HG02970 (cell line): ENCODE measurements at regions not wholly inside any gene's neighbourhood (a gene's known extent, or its start where the extent isn't known, plus 50 kb on each side); places are given as distances from the start of the nearest gene placed in this dataset.

ENCODE experiments used
- ATAC-seq: cut with Tn5 transposase; IDR thresholded peaks from one replicate; pipeline ENCODE4 v1.9.1; 2021; ENCODE audit warnings: mild to moderate bottlenecking, moderate library complexity, moderate number of reproducible peaks; ENCODE audit not compliant: unreplicated experiment, low FRiP score

DNA sequence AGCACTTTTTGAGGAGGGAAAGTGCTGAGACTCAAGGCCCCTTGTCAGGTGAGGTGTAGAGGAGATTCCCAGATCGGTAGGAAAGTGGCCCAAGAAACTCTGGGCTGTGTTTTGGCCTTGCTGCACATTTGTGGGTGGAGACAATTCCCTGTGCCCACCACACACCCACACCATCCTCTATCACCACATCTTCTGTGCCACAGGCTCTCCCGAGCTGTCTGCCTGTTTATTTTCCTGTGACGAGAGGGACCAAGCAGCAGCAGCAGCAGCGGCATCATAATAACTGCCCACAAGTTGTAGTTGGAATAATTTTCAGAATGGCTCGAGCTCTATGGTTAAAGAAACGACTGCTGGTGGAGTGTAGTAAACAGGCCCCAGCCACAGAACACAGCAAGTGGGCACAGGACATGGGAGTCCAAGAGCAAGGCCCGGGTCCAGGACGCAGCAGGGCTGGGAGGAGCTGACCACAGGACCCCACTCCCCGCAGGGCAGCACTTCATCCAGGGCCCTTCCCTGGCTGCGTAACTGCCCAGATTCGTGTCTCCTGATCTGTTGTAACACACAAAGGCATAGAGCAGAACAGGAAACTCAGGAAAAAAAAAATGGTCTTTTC, 55.6 kb upstream of the BCL2L14 start:
- no peak for ATAC-seq

DNA sequence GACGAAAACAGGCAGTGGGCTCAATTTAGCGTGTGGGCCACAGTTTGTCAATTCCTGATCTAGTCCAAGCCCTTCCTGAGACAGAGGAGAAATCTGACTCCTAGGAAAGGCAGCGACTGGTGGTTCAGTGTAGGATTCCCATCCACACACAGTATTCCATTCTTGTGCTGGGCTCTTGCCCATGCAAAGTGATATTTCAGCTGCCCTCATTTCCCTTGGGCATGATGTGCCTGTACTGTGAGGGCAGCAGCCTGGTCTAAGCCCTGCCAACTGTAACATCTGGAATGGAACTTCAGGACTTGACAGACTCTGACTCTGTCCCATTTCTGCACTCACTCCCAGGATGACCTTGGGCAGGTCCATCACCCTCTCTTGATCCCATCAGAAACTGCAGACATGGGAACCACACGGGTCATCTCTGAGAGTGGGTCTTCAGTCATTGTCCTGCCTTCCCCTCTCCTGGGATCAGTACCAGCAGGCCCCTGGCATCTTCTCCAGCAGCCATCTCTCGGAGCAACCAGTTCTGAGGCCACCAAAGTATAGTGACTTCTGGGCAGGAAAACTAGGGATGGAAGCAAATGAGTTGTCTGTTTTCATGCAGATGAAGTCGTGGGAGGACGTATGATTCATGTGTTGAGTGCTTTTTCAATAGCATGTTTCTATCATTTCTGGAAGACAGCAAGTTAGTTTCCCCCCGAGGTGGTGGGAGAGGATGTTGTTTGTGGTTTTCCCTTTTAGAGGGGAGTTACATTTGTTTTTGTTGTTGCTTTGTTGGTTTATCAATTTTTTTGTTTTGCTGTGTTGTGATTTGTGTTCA, 54.2 kb upstream of the BCL2L14 start:
- no peak for ATAC-seq

DNA sequence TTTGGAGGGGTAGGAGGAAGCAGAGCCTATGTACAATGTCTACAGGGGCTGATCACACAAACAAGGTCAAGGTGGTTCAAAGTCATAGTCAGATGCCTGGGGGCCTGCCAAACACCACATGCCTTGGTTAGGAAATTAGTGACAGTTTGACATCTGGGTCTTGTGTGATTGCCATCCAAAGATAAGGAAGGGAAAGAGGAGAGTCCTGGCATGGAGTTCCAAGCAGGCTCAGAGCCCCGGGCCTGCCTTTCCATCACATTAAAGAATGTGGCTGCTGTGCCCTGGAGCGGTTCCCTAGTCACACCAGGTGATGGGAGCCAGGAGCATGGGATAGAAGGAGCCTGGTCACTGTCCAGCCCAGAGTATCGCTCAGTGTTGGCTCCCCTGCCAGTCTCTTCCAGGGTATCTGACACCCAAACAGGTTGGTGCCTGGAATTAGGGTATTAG, 53.6 kb upstream of the BCL2L14 start:
- ATAC-seq, result no peak

DNA sequence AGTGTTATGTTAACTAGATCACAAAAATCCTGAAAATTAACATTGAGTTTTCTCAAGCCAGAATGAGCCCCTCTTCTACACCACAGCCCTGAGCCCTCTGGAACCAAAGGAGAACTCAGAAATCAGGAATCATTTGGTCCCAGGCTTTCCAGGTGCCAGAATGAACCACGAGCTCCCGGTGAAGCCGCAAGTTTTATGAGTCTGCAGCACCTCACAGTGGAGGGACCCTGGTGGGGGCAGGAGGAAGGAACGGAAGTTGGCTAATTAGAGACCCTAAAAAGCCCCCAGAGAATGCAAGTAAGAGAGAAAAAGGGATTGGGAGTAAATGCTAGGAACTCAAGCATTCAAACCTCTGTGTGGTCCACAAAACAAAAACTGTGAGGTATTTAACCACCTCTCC, 52.9 kb upstream of the BCL2L14 start:
- ATAC-seq, result no peak

DNA sequence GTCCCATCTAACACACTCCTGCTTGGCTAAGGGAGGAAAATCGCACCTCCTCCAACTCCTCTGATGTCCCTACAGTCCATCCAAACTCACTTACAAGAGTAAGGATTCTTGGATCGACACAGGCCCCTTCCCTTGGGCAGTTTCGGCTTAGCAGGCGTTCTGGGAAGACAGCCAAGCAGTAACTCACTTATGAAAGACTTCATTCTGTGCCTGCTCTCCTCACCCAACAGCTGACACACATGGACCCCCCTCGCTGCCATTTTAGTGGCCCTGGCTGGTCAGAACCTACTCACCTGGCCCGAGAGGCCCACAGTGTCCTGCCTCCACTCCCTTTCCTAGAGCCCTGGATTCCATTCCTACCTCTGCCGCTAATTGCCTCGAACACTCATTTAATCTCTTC, 52.3 kb upstream of the BCL2L14 start:
- no peak for ATAC-seq

DNA sequence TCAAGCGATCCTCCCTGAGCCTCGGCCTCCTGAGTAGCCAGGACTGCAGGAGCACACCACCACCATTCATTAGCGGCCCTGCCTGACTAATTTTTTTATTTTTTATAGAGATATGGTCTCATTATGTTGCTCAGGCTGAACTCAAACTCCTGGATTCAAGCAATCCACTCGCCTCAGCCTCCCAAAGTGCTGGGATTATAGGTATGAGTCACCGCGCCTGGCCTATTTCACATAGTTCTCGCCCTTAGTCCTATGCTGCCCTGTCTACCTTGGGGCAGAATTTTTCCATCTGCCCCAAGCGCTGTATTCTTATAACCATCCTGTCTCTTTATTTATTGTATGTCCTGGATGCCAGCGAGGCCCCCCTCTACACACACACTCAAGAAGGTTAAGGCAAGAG, 50.9 kb upstream of the BCL2L14 start:
- ATAC-seq, result no peak

DNA sequence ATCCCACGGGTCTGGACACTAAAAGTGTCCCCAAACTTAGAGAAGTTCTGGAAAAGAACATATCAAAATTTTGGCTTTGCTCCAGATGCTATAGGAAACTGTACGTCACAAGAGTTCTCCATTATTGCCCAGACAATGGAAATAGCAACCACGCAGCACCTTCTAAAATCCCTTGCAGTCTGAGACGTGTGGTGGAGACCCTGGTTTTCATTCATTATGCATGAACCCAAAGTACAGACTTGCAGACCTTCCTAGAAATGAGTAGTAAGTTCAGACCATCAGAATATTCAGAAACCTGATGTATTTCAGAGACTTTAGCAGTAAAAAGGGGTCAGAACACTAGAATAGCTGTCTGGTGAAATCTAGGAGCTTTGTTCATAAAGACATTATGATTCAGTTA, 50.0 kb upstream of the BCL2L14 start:
- no peak for ATAC-seq
